Activated naive CD4-positive, alpha-beta T cell treated with anti-CD3 and anti-CD28 coated beads, Interleukin-2, amount 50 U/mL, for 24 hours (primary cell): ENCODE measurements at regions not wholly inside any gene's neighbourhood (a gene's known extent, or its start where the extent isn't known, plus 50 kb on each side); places are given as distances from the start of the nearest gene placed in this dataset.
"Not testable (repeated sequence)": the region's sequence is repeated elsewhere in the genome, so short reads cannot be mapped to it uniquely, and the experiment has no call there.

Experiments used
- H3K27ac Mint-ChIP-seq: one replicate; pipeline ENCODE4 v1.8.0; 2021; ENCODE audit warnings: mild to moderate bottlenecking, mixed read lengths
- H3K27me3 Mint-ChIP-seq: one replicate; pipeline ENCODE4 v1.8.0; 2021; ENCODE audit warnings: mixed read lengths
- H3K36me3 Mint-ChIP-seq: one replicate; pipeline ENCODE4 v1.8.0; 2021; ENCODE audit warnings: mixed read lengths
- H3K4me1 Mint-ChIP-seq: one replicate; pipeline ENCODE4 v1.8.0; 2021; ENCODE audit warnings: mixed read lengths
- H3K4me3 Mint-ChIP-seq: one replicate; pipeline ENCODE4 v1.8.0; 2021; ENCODE audit warnings: mild to moderate bottlenecking, mixed read lengths
- H3K9me3 Mint-ChIP-seq: one replicate; pipeline ENCODE4 v1.8.0; 2021; ENCODE audit warnings: mixed read lengths

DNA sequence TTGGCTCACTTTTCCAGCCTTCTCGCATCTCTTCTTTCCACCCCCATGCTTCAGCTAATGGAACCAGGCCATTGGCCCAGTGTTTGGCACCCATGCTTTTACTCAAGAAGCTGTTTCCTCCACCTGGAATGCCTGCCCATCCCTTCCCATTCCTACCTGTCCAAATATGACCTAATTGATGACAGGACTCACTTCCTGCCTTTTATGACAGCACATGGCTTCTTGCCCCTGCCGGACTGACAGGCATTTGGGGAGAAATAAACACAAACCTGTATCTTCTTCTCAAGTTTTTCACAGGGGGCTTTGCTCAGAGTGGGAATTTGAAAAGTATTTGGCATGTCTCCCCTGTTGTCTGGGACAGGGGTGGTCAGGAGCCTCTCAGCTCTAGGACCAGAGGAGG lies 120.1 kb downstream of the ABHD5 start:
- no peak overlapping the region for H3K27ac Mint-ChIP-seq

DNA sequence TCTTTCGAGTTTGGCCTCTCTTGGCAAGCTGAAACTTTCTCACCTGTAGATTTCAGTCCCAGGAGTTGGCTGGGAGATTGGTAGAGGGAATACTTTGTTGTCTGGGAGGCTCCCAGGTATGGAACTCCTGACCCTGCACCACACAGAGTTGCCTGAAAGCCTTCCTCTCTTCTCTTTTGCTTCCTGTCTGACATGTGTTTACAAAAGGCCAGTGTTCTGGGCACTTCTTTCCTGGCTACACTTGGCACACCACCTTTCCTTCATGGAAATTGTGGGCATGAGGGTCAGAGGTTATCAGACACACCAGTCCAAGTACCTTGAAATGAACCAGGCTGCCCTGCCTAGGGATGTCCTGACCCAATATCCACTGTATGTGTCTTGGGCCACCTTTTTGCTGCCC lies 123.7 kb downstream of the ABHD5 start:
- H3K4me3 Mint-ChIP-seq: no peak overlapping the region
- H3K27ac Mint-ChIP-seq: no peak overlapping the region
- no peaks in the 10 kb centered on the region for H3K4me1 Mint-ChIP-seq
- no peaks in the 10 kb centered on the region for H3K36me3 Mint-ChIP-seq
- H3K27me3 Mint-ChIP-seq: no peaks in the 10 kb centered on the region
- H3K9me3 Mint-ChIP-seq: no peaks in the 10 kb centered on the region

More for the DNA sequence above, 120.1 kb downstream of the ABHD5 start:
- Mint-ChIP-seq H3K4me3 (no peak overlapping the region), H3K9me3 (no peaks in the 10 kb centered on the region), H3K27me3 (peaks cover 8% of the 10 kb centered on the region), H3K36me3 (no peaks in the 10 kb centered on the region), H3K4me1 (no peaks in the 10 kb centered on the region)

DNA sequence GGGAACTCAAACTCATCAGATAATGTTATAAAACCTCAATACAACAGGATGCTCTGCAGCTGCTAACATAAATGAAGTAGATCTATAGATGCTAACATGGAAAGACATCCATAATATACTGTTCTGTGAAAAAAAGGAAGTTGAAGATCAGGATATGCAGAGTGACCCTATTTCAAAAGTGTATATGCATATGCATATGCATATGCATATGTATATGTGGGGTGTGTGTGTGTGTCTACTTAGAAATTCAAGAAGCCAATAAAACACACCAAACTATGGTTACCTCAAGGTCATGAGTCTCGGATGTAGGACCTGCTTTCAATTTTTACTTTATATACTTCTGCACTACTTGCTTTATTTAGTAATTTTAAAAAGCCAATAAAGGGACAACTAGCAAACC lies 125.6 kb downstream of the ABHD5 start:
- Mint-ChIP-seq H3K9me3 (no peaks in the 10 kb centered on the region), H3K36me3 (no peaks in the 10 kb centered on the region), H3K4me3 (no peak overlapping the region), H3K27ac (no peak overlapping the region), H3K4me1 (no peaks in the 10 kb centered on the region), H3K27me3 (peaks cover 3% of the 10 kb centered on the region)

DNA sequence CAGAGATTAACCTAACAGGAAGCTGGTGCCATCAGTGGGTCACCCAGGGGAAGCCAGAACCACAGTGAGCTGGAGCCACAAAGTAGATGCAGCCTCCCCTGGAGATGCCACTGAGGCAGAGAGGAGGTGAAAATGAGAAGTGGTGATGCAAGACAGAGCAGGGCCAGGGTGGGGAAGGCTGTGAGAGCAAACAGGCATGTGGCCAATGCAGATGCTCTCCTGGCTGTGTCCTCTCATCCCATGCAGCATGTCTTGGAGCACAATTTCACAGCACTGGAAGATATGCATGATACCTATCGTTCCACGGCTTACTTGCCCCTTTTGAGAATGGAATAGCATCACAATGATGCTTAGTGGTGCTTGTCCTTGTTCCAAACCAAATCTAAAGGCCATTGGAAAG lies 126.3 kb downstream of the ABHD5 start:
- Mint-ChIP-seq H3K27me3 (peaks cover 4% of the 10 kb centered on the region), H3K36me3 (no peaks in the 10 kb centered on the region), H3K27ac (no peak overlapping the region), H3K9me3 (no peaks in the 10 kb centered on the region), H3K4me3 (no peak overlapping the region), H3K4me1 (no peaks in the 10 kb centered on the region)

DNA sequence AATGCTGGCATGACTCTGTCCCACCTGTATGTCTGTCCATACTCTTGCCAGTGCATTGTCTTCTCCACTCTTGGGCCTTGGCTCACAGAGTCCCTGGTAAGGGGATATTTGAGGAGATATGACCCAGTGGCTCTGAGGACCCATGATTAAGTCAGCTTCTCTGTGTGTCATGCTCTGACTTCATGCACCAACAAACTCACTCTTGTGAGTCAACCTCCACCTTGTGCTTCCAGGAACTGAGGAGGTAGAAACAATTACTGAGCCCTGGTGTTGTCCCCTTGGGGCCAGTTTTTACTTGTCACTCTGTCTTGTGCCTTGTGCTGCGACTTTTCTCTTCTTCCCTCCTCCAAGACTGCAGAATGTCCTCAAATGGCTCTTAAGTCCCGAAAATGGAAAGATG lies 127.1 kb downstream of the ABHD5 start:
- Mint-ChIP-seq H3K4me1 (no peaks in the 10 kb centered on the region), H3K36me3 (no peaks in the 10 kb centered on the region), H3K4me3 (no peak overlapping the region), H3K27me3 (peaks cover 4% of the 10 kb centered on the region), H3K9me3 (no peaks in the 10 kb centered on the region), H3K27ac (no peak overlapping the region)

DNA sequence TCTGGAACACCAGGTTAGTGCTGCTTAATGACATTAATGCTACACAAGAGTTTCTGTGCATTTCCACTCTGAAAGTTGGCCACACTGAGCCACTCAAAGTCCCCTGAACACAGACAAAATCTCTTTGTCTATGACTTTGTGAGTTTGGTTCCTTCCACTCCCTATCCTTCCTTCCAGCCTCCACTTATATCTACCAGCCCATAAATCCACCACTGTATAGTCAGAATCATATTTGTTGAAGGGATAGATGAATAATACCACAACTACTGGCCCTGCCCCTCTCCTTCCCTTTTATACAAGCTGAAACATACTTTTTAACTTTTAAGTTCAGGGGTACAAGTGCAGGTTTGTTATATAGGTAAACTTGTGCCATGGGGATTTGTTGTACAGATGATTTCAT lies 127.5 kb downstream of the ABHD5 start:
- H3K4me3 Mint-ChIP-seq: no peak overlapping the region
- H3K36me3 Mint-ChIP-seq: no peaks in the 10 kb centered on the region
- no peaks in the 10 kb centered on the region for H3K4me1 Mint-ChIP-seq
- H3K27me3 Mint-ChIP-seq: peaks cover 4% of the 10 kb centered on the region
- H3K27ac Mint-ChIP-seq: no peak overlapping the region
- H3K9me3 Mint-ChIP-seq: no peaks in the 10 kb centered on the region

DNA sequence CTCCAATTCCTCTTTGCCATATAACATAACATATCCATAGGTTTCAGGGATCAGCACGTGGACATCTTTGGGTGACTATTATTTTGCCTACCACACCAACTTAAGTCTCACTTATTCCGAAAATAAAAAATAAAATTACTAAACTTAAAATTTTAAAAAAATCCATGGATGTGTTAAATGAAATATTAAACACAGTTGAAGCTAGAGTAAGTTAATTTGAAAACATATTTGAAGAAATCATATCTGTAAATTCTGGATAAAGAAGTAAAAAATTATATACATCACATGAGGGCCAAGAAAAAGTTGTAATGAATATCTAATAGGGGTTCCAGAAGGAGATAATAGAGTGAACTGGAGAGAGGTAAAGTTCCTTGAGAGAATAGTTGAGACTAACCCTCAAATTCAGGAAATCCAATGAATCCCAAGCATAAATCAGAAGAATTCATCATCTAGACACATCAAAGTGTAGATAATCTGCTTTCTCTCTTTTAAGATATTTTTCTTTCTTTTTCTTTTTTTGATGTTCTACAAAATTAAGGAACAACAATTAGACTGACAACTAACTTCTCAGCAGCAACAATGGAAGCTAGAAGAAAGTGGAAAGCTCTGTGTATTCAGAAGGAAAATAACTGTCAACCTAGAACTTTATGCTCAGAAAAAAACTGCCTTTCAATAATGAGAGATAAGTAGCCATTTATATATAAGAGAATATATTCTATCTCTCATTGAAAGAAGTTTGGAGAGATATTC lies 147.4 kb downstream of the ABHD5 start:
- Mint-ChIP-seq H3K4me3 (no peak overlapping the region), H3K36me3 (peaks cover 4% of the 10 kb centered on the region), H3K9me3 (peaks cover 8% of the 10 kb centered on the region), H3K4me1 (no peaks in the 10 kb centered on the region), H3K27me3 (peaks cover 16% of the 10 kb centered on the region), H3K27ac (no peak overlapping the region)

DNA sequence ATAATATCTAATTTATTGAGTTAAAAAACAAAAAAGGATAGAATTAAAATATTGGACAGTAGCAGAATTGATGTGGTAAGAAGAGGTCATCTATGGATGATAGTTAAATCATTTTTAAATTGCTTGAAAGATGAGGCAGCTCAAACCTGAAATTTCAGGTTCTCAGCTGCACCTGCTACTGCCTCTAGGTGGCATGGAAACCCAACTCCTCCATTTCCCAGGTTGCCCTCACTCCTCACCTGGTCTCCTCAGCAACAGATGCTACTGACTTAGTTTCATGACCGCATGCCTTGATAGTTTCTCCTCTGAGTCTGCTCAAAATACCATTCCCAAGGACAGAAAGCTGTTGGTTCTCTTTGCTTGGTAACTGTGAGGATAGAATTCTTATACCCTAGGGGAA lies 148.1 kb downstream of the ABHD5 start:
- Mint-ChIP-seq H3K36me3 (peaks cover 4% of the 10 kb centered on the region), H3K27ac (no peak overlapping the region), H3K4me3 (no peak overlapping the region), H3K9me3 (peaks cover 8% of the 10 kb centered on the region), H3K4me1 (no peaks in the 10 kb centered on the region), H3K27me3 (peaks cover 14% of the 10 kb centered on the region)

DNA sequence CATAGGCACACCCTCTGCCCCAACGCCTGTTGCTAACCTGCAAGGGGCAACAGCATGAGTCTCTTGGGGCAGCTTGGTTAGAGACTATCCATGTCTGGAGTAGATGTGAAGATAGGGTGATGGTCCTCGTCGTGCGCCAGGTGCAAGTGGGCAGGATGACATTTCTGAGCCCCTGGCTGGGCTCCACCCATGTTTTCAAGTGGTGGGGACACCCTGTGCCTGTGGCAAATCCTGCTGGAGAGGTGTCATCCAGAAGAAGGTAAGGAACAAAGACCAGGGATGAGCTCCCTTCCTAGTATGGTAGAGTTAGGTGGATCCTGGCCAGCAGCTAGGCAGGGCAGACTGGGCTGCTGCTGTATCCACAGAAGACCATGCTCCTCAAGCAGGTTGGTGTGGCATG lies 152.6 kb downstream of the ABHD5 start:
- H3K27ac Mint-ChIP-seq: no peak overlapping the region
- H3K36me3 Mint-ChIP-seq: peaks cover 2% of the 10 kb centered on the region
- H3K27me3 Mint-ChIP-seq: peaks cover 22% of the 10 kb centered on the region
- H3K4me3 Mint-ChIP-seq: no peak overlapping the region
- H3K9me3 Mint-ChIP-seq: peaks cover 29% of the 10 kb centered on the region
- no peaks in the 10 kb centered on the region for H3K4me1 Mint-ChIP-seq

DNA sequence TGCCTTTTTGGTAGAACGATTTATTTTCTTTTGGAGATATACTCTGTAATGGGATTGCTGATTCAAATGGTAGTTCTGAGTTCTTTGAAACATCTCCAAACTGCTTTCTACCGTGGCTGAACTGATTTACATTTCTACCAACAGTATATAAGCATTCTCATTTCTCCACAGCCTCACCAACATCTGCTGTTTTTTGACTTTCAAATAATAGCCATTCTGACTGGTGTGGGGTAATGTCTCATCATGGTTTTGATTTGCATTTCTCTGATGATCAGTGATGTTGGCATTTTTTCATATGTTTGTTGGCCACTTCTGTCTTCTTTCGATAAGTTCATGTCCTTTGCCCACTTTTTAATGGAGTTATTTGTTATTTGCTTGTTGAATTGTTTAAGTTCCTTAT lies 154.0 kb downstream of the ABHD5 start:
- Mint-ChIP-seq H3K4me3 (no peak overlapping the region), H3K27me3 (peaks cover 22% of the 10 kb centered on the region), H3K36me3 (peaks cover 2% of the 10 kb centered on the region), H3K4me1 (no peaks in the 10 kb centered on the region), H3K9me3 (peaks cover 32% of the 10 kb centered on the region), H3K27ac (no peak overlapping the region)

DNA sequence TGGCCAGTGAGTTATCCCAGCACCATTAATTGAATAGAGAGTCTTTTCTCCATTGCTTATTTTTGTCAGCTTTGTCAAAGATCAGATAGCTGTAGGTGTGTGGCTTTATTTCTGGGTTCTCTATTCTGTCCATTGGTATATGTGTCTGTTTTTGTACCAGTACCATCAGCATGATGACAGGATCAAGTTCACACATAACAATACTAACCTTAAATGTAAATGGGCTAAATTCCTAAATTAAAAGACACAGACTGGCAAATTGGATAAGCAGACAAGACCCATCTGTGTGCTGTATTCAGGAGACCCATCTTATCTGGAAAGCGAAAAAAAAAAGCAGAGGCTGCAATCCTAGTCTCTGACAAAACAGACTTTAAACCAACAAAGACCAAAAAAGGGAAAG lies 154.8 kb downstream of the ABHD5 start:
- not testable (repeated sequence) for H3K27ac Mint-ChIP-seq, H3K36me3 Mint-ChIP-seq, H3K4me1 Mint-ChIP-seq, H3K4me3 Mint-ChIP-seq
- Mint-ChIP-seq H3K9me3 (peaks cover 37% of the 10 kb centered on the region), H3K27me3 (peaks cover 18% of the 10 kb centered on the region)

DNA sequence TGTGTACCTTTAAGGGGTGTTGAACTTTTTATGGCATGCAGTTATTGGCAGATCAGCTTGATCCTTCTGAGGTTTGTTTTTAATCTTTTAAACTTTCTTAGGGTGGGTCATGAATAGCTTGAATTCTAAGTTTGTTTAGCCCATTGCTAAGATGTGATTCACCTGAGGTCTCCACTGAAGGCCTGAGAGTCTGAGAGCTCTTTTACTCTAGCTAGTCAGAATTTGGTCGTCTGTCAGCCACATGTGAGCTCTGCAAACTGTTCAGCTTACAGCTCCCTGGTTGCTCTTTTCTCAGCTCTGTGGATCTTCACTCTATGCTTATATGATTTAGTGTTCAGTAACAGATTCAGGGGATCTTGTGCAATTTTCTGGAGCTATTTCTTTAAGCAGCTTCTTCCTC lies 161.3 kb downstream of the ABHD5 start:
- H3K9me3 Mint-ChIP-seq: peaks cover 20% of the 10 kb centered on the region
- no peaks in the 10 kb centered on the region for H3K4me1 Mint-ChIP-seq
- no peaks in the 10 kb centered on the region for H3K36me3 Mint-ChIP-seq
- H3K27ac Mint-ChIP-seq: no peak overlapping the region
- no peak overlapping the region for H3K4me3 Mint-ChIP-seq
- H3K27me3 Mint-ChIP-seq: peaks cover 22% of the 10 kb centered on the region

DNA sequence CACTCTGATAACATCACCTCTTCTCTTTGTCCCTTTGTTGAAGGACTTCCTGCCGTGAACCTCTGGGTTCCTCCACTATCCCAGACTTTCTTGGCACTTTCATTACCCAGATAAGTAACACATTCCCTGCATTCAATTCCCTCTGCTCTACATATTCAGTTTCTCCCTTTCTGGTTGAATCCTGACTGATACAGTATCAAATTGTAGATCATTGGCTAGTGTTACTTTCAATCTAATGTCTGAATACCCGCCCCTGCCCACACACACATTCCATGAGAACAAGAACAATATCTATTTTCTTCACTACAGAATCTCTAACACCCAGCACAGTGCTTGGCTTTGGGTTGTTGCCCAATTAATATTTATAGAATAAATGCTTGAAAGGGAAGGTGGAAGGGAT lies 163.5 kb downstream of the ABHD5 start:
- Mint-ChIP-seq H3K4me1 (no peaks in the 10 kb centered on the region), H3K27ac (no peak overlapping the region), H3K9me3 (peaks cover 5% of the 10 kb centered on the region), H3K4me3 (no peak overlapping the region), H3K27me3 (peaks cover 37% of the 10 kb centered on the region), H3K36me3 (no peaks in the 10 kb centered on the region)

DNA sequence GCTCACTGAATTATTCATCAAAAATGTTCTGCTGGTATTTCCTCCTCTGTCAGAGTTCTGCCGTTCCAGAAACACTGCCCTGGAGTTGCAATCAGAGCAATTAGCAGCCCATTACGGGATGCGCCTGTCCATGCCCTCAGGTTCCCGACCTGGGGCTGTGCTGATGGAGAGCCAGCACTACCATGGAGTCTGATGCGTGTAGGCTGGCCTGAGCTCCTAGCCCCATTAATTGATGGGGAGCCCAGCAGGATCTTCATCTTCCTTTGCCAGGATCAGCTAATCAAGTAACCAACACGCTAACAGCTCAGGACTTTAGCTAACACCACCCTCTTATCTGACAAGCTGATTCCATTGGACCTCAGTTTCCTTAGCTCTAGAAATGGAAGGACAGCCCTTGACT lies 164.2 kb downstream of the ABHD5 start:
- Mint-ChIP-seq H3K27ac (no peak overlapping the region), H3K27me3 (peaks cover 37% of the 10 kb centered on the region), H3K4me3 (no peak overlapping the region), H3K4me1 (no peaks in the 10 kb centered on the region), H3K36me3 (no peaks in the 10 kb centered on the region), H3K9me3 (peaks cover 4% of the 10 kb centered on the region)

DNA sequence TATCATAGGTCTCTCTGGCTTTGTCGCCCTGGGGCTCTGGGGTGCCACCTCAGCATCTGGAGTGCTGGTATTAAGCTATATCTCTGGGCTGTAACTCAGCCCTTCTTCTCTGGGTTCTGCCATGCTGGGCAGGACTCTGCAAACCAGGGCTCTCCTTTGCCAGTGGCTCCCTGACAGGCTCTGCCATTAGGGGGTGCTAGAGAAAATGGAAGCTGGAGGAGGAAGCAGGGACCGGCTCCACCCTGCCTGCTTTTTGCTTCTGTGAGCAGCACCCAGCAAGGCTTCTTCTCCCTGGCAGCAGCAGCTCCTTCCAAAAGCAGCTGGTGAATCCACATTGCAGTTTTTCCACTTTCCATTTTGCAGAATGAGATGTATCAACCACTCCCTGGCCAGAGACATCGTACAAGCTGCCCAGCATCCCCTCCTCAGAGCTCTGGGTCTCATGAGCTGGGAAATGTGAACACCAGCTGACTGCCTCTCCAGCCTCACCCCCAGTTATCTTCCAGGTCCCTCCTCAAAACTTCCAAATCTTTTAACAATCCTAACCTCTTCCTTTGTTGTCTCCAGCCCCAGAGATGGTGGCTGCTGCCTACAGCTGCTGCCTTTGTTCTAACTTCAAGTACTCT lies 165.0 kb downstream of the ABHD5 start:
- no peaks in the 10 kb centered on the region for H3K36me3 Mint-ChIP-seq
- H3K27ac Mint-ChIP-seq: no peak overlapping the region
- no peak overlapping the region for H3K4me3 Mint-ChIP-seq
- H3K9me3 Mint-ChIP-seq: no peaks in the 10 kb centered on the region
- peaks cover 37% of the 10 kb centered on the region for H3K27me3 Mint-ChIP-seq
- no peaks in the 10 kb centered on the region for H3K4me1 Mint-ChIP-seq

DNA sequence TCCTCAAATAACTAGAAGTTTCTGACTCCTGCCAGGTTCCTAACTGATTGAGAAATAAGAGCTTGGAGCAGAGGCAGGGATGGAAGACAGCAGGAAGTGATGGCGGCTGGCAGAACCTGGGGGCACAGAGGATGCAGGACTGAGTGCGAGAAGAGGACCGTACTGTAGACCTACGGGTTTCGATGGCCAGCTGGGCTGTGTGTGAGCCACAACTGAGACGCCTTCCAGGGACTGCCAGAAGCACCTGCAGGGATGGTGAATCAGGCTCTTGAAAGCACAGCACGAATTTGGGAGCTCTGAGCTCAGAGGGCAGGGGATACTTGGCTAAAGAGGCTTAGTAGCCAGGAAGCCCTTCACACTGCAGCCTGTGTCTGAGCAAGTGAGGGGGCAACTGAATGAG lies 165.6 kb downstream of the ABHD5 start:
- Mint-ChIP-seq H3K4me3 (no peak overlapping the region), H3K36me3 (no peaks in the 10 kb centered on the region), H3K4me1 (no peaks in the 10 kb centered on the region), H3K27ac (no peak overlapping the region), H3K27me3 (peaks cover 40% of the 10 kb centered on the region), H3K9me3 (no peaks in the 10 kb centered on the region)

DNA sequence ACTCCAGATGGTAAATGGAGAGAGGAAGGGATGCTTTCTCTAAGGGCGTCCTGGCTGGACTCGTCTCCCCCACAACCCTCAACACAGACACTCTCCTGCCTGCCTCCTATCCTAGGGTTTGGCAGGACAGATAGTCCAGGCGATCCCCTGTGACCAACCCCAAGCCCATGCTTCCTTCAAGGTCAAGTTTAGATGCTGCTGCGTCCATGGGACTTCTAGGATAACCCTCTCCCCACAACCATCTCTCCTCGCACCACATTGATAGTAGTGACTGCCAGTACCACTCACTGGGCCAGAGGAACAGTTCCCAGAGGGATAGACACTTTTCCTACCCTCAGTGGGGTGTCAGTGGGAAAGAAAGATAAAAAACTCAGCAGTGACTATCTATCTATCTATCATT lies 166.0 kb downstream of the ABHD5 start:
- Mint-ChIP-seq H3K4me1 (no peaks in the 10 kb centered on the region), H3K4me3 (no peak overlapping the region), H3K9me3 (no peaks in the 10 kb centered on the region), H3K36me3 (no peaks in the 10 kb centered on the region), H3K27me3 (peaks cover 40% of the 10 kb centered on the region), H3K27ac (no peak overlapping the region)
